Keratinocyte (primary cell): ENCODE measurements at regions not wholly inside any gene's neighbourhood (a gene's known extent, or its start where the extent isn't known, plus 50 kb on each side); places are given as distances from the start of the nearest gene placed in this dataset.

Experiments used
- DNase-seq: peaks from one replicate; pipeline ENCODE4 v3.0.0-alpha.2; 2011; ENCODE audit warnings: low read depth, missing footprints, low spot score
- FAIRE-seq: peaks from 2 replicates; lab custom pipeline; 2011; peaks lifted over from hg19 to GRCh38; lab: Jason Lieb, UNC
- H2AFZ ChIP-seq: 2 replicates; pipeline ENCODE4 v1.6.0; 2012; ENCODE audit warnings: low read length, control low read depth, inconsistent platforms; ENCODE audit not compliant: control insufficient read depth
- H3K27ac ChIP-seq: 2 replicates; pipeline ENCODE4 v1.5.1; 2011; ENCODE audit warnings: low read length; ENCODE audit not compliant: control insufficient read depth, insufficient read depth
- H3K27me3 ChIP-seq: 3 replicates; pipeline ENCODE4 v1.6.0; 2011; ENCODE audit warnings: low read length; ENCODE audit not compliant: control insufficient read depth, insufficient read depth; ENCODE audit errors: extremely low read depth
- H3K36me3 ChIP-seq, 2 experiments: 2 replicates in 1 of 2; 3 replicates in 1 of 2; pipeline ENCODE4 v1.5.1; 2011; ENCODE audit warnings: low read length in 2 of 2, mild to moderate bottlenecking in 1 of 2; ENCODE audit not compliant: control insufficient read depth in 2 of 2, insufficient read depth in 2 of 2; ENCODE audit errors: extremely low read depth in 1 of 2
- H3K4me1 ChIP-seq: 3 replicates; pipeline ENCODE4 v1.5.1; 2011; ENCODE audit warnings: low read length; ENCODE audit not compliant: control insufficient read depth, insufficient read depth; ENCODE audit errors: extremely low read depth
- H3K4me2 ChIP-seq: 3 replicates; pipeline ENCODE4 v1.6.0; 2011; ENCODE audit warnings: low read depth, low read length; ENCODE audit not compliant: control insufficient read depth, insufficient read depth; ENCODE audit errors: extremely low read depth
- H3K4me3 ChIP-seq, 3 experiments: fragments of 200-600 bp in 1 of 3; sonication (generic) in 1 of 3; 2 replicates in 2 of 3; 3 replicates in 1 of 3; pipeline ENCODE4 v1.5.1; 2011 to 2016; ENCODE audit warnings: low read length in 3 of 3, mild to moderate bottlenecking in 3 of 3, control low read depth in 2 of 3, inconsistent platforms in 1 of 3, low read depth in 1 of 3, mixed read lengths in 1 of 3, mixed run types in 1 of 3, moderate library complexity in 1 of 3; ENCODE audit not compliant: control insufficient read depth in 2 of 3, insufficient read depth in 2 of 3; ENCODE audit errors: extremely low read depth in 1 of 3
- H3K79me2 ChIP-seq: 2 replicates; pipeline ENCODE4 v1.6.0; 2012; ENCODE audit warnings: low read length; ENCODE audit not compliant: control insufficient read depth, insufficient read depth
- H3K9ac ChIP-seq: 3 replicates; pipeline ENCODE4 v1.6.0; 2011; ENCODE audit warnings: low read length; ENCODE audit not compliant: control insufficient read depth, insufficient read depth; ENCODE audit errors: extremely low read depth
- H3K9me1 ChIP-seq: 3 replicates; pipeline ENCODE4 v1.6.0; 2011; ENCODE audit warnings: low read length; ENCODE audit not compliant: control insufficient read depth, insufficient read depth; ENCODE audit errors: extremely low read depth
- H3K9me3 ChIP-seq: 2 replicates; pipeline ENCODE4 v1.5.1; 2012; ENCODE audit warnings: low read depth, low read length; ENCODE audit not compliant: control insufficient read depth
- H4K20me1 ChIP-seq: 3 replicates; pipeline ENCODE4 v1.6.0; 2011; ENCODE audit warnings: low read length; ENCODE audit not compliant: control insufficient read depth, insufficient read depth; ENCODE audit errors: extremely low read depth
- CTCF ChIP-seq, 3 experiments: IDR thresholded peaks in 1 of 3; conservative IDR thresholded peaks in 1 of 3; optimal IDR thresholded peaks in 1 of 3; 2 replicates in 2 of 3; 3 replicates in 1 of 3; pipeline versions ENCODE3 to v1.5.1; 2011; ENCODE audit warnings: low read length in 3 of 3, mild to moderate bottlenecking in 3 of 3, moderate library complexity in 2 of 3, control low read depth in 1 of 3, inconsistent platforms in 1 of 3; ENCODE audit not compliant: insufficient read depth in 2 of 3; ENCODE audit errors: extremely low read depth in 1 of 3
- EZH2 ChIP-seq: IDR thresholded peaks from one replicate; pipeline ENCODE4 v1.6.1; 2012; ENCODE audit warnings: inconsistent platforms, mild to moderate bottlenecking, low read length, moderate library complexity
- dilution Hi-C: fragments of 300-500 bp; cut with MboI; formaldehyde crosslinking; loops from one replicate; pipeline ENCODE4 v1.7.0; 2020; ENCODE audit warnings: low sequenced_read_pairs; ENCODE audit not compliant: extremely low pct_ligation_motif_present

- peaks cover 9% of the 10 kb centered on the region for H3K27me3 ChIP-seq
- dilution Hi-C loops: no loop called here
- H3K9me1 ChIP-seq: no peaks in the 10 kb centered on the region
- H4K20me1 ChIP-seq: no peaks in the 10 kb centered on the region
- FAIRE-seq (no peak), DNase-seq (no peak)
- H3K9ac ChIP-seq: no peak overlapping the region
- TF ChIP-seq CTCF (optimal IDR thresholded peaks at IDR 0.05 in 1 of 3, IDR thresholded peaks at IDR 0.05 in 1 of 3, conservative IDR thresholded peaks at IDR 0.05 in 1 of 3; ENCODE audit: extremely low read depth in 1 of 3, insufficient read depth in 2 of 3, low read length in 3 of 3): no peak
- no peak for TF ChIP-seq EZH2
- H3K4me3 ChIP-seq: no peak overlapping the region
- H3K27ac ChIP-seq: no peak overlapping the region
- H3K4me1 ChIP-seq: no peaks in the 10 kb centered on the region
- no peak overlapping the region for H3K4me2 ChIP-seq
- H3K9me3 ChIP-seq: no peaks in the 10 kb centered on the region
- no peaks in the 10 kb centered on the region for H3K79me2 ChIP-seq
- no peaks in the 10 kb centered on the region for H3K36me3 ChIP-seq
- no peak overlapping the region for H2AFZ ChIP-seq
Observed at GRCh38 chr2:118349365-118349764, 261.1 kb downstream of the INSIG2 start.

- FAIRE-seq (no peak), DNase-seq (no peak)
- no peak overlapping the region for H3K4me3 ChIP-seq
- no peaks in the 10 kb centered on the region for H3K4me1 ChIP-seq
- H4K20me1 ChIP-seq: no peaks in the 10 kb centered on the region
- H3K9ac ChIP-seq: no peak overlapping the region
- peaks cover 9% of the 10 kb centered on the region for H3K27me3 ChIP-seq
- no peak overlapping the region for H3K4me2 ChIP-seq
- no peaks in the 10 kb centered on the region for H3K36me3 ChIP-seq
- no peak for TF ChIP-seq EZH2
- TF ChIP-seq CTCF (optimal IDR thresholded peaks at IDR 0.05 in 1 of 3, IDR thresholded peaks at IDR 0.05 in 1 of 3, conservative IDR thresholded peaks at IDR 0.05 in 1 of 3; ENCODE audit: extremely low read depth in 1 of 3, insufficient read depth in 2 of 3, low read length in 3 of 3): no peak
- no peaks in the 10 kb centered on the region for H3K9me3 ChIP-seq
- H3K79me2 ChIP-seq: no peaks in the 10 kb centered on the region
- dilution Hi-C loops: no loop called here
- no peak overlapping the region for H2AFZ ChIP-seq
- H3K27ac ChIP-seq: no peak overlapping the region
- H3K9me1 ChIP-seq: no peaks in the 10 kb centered on the region
Observed at GRCh38 chr2:118348380-118349034, 260.2 kb downstream of the INSIG2 start.
